Glomerular visceral epithelial cell (primary cell): ENCODE measurements at regions not wholly inside any gene's neighbourhood (a gene's known extent, or its start where the extent isn't known, plus 50 kb on each side); places are given as distances from the start of the nearest gene placed in this dataset.

Experiments used
- DNase-seq: peaks from one replicate; pipeline ENCODE4 v3.0.0-alpha.2; 2016; ENCODE audit errors: extremely low spot score

DNA sequence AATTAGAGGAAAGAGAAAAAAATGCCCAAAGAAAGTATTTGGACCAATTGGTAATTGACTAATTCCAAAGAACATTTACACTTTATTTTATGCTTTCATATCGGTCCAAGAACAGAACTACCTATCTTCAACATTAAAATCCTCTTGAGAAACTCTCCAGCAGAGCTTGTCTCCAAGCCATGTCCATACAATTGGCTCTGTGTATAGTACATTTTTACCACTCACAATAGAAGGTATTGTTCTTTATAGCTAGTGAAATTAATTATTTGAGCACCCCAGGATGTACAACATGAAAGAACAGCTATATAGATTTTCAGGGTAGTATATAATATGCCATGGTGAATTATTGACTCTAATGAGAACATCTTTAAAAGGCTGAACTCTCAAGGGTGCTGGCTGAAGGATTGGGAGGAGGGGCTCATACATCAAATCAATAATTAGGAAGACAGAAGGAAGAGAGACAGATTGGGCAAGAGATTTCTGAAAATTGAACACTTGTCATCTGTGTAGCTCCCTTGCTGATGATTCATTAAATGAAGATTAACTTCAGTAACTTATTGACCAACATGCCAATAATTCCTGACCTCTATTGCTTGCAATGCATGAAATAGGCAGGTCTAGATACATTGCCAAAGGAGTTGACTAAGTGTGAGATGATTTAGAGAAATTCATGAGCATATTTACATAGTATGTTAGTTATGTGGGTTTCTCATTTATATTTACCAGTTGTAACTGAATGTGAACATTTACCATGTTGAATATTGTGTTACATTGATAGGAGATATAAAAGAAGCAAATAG, 249.7 kb downstream of the MTERF1 start:
- DNase-seq = no peak

DNA sequence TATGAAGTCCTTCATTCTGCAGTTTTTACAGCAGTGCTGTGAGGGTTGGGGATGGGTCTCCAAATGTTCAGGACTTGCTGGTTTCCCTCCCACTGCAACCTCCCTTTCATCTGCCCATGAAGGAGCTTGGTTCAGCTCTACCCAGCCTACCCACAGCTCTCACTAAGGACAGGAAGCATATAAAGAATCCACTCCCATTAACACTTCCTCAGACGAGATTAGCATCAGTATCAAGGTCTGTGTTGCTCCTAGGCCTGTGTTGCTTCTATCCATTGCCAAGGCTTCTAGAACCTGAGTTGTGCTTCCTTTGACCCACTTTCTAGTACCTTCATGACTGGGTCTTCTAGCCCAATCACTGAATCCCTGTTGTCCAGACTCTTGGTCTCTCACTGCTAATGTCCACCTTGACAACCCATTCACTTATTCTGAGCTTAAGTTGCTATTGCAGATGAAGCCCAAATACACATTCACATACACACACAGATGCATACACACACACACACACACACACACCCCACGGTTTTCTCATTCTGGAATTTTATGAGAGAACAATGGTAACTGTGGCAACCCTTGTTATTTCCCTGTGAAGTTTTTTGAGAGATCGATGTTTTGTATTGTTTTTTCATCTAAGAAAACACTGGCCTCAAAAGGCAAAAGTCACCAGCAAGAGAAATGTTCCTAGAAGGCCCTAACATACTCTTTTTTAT, 248.1 kb downstream of the MTERF1 start:
- no peak for DNase-seq

- DNase-seq = no peak
Observed at GRCh38 chr7:91633013-91633441, 247.5 kb downstream of the MTERF1 start.

GRCh38 chr7:91634485-91635177, 245.9 kb downstream of the MTERF1 start:
- DNase-seq = no peak

- DNase-seq = peak; percentile 36
Observed at GRCh38 chr7:91636129-91636724, 244.3 kb downstream of the MTERF1 start.

- DNase-seq = no peak
Observed at GRCh38 chr7:91636728-91637127, 243.8 kb downstream of the MTERF1 start.

DNA sequence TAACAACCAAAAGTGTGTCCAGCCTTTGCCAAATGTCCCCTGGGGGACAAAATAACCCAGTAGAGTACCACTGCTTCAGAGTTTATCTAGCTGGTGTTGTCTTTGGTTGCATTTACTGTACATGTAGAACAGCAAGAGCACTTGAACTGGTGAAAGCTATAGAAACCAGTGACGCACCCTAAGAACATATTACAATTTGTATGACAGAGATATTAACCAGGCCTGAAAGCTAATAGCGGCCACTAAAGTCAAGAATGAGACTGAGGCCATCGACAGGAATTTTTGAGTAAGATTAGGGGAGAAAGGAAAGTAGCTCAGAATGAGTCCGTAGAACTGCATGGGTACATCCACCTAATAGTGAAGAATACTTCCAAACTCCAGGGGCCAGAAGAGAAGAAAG, 236.2 kb downstream of the MTERF1 start:
- DNase-seq = no peak

DNA sequence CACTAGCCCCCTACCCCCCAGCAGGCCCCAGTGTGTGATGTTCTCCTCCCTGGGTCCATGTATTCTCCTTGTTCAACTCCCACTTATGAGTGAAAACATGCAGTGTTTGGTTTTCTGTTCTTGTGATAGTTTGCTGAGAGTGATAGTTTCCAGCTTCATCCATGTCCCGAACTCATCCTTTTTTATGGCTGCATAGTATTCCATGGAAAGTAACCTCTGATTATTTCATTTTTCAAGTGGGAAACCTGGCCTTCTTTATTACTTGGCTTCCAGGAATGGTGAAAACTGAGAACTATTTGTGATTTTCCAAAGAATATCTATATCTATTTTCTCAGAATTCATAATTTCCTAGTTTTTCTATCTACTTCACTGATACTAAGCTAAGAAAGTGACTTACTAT, 235.0 kb downstream of the MTERF1 start:
- DNase-seq = no peak

GRCh38 chr7:91651986-91652385, 228.5 kb downstream of the MTERF1 start:
- no peak for DNase-seq

GRCh38 chr7:91653286-91653685, 227.2 kb downstream of the MTERF1 start:
- DNase-seq = no peak

DNA sequence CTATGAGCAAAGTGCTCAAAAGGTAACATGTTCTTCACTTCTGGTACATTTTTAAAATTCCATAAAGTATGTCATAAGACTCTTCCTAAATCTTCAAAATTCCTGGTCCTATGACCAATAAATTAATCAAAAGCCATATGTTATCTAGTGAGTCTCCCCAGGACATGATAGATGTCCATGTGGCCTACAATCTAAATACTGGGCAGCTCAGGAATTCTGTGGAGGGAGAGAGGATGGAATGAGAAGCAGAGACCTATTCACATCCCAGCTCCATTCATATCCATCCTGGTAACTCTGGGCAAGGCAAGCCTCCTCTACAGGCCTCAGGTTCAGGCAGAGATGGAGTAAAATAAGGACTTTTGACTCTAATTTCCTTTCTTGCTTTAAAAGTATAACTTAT, 224.8 kb downstream of the MTERF1 start:
- DNase-seq = no peak

DNA sequence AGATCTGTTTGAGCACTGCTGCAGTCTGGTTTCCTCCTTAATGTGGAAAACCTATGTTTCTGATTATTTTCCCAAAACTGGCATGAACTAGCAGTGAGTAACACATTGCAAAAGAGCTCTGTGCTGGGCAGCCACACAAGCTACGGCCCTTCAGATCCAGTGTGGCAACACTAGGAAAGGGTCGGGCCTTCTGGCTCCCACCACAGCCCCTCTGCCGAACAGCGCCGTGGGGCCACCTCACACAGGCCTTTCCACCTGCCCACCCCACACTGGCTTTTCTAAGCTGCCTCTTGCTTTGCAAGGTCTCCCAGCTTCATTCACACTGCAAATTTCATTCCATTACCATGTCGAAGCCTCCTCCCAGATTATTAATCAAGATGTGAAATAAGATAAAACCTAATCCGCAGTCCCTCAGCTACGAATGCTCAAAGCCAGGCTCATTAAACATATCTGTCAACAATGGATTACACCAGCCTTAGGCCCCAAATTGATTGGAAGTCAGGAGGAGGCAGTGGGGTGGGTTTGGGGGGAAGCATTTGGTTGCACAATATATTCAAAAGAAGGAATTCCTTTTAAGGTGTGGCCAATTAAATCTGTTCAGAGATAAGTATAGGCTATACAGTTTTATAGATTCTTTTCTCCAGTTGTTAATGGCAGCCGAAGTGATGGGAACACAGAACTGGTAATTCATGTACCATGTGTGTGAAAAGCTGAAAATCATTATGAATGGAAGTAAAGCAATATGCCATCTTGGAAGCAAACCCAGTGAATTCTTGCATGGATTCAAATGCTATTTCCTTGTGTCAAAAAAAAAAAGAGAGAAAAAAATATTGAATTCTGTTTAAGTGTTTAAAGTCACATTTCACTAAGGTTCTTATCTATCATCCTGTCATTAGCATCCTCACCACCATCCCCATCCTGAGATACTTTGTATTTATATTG, 223.7 kb downstream of the MTERF1 start:
- DNase-seq = no peak

- peak; percentile 41 for DNase-seq
Observed at GRCh38 chr7:91657483-91658071, 222.9 kb downstream of the MTERF1 start.

DNA sequence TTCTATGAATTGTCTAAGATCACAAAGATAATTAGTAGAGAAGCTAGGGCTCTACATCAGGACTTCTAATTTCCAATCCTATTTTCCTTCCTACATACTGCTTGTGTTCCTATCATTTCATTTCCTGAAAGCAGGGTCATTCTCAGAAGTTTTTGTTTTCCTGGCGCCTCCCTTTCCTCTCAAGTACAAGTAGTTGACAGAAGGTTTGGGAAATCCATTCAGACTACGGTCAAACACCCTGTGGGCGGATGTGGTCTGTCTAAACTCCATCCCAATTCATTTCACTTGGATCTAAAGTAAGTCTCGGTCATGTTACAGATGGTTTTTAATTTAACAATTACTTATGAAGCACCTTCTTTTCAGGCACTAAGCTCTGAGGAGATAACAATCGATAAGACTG, 221.4 kb downstream of the MTERF1 start:
- DNase-seq = no peak

DNA sequence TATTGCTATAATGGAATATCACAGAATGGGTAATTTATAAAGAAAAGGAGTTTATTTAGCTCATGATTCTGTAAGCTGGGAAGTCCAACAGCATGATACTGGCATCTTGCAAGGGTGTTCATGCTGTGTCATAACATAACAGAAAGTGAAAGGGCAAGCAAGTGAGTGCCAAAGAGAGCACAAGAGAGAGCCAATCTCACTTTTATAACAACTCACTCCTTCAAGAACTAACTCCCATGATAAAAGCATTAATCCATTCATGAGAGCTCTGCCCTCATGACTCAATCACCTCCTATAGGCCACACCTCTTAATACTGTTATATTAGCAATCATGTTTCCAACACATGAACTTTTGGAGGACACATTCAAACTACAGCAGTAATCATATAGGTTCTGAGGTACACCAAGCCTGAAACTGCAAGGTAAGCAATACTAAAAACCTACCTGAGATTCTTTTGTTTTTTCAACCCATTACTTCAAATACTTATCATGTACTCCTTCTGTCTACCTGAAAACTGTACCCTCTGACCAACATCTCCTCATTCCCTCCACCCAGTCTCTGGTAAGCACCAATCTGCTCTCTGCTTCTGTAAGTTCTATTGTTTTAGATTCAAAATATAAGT, 219.7 kb downstream of the MTERF1 start:
- DNase-seq = no peak

- no peak for DNase-seq
Observed at GRCh38 chr7:91661727-91662126, 218.8 kb downstream of the MTERF1 start.

- DNase-seq = no peak
Observed at GRCh38 chr7:91668217-91668616, 212.3 kb downstream of the MTERF1 start.

DNA sequence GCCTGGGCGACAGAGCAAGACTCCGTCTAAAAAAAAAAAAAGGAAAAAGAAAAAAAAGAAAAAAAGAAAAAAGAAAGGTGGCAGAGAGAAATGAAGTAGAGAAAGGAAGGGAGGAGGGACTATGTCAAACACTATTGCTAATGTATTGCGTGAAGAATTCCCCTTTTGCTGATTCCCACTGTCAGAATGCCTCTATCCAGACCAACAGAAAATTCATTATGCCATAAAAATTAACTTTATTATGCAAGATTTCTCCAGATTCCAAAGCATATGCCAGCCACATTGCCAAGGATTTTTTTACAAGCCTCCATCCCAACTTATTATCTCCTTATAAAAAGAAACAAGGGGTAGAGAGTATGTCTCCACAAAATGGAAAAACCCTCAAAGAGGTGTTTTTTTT, 209.3 kb downstream of the MTERF1 start:
- DNase-seq = no peak

GRCh38 chr7:91674470-91674869, 206.0 kb downstream of the MTERF1 start:
- DNase-seq = no peak

- DNase-seq = no peak
Observed at GRCh38 chr7:91681718-91682117, 198.8 kb downstream of the MTERF1 start.
